HG03039 (cell line): ENCODE measurements at regions not wholly inside any gene's neighbourhood (a gene's known extent, or its start where the extent isn't known, plus 50 kb on each side); places are given as distances from the start of the nearest gene placed in this dataset.

ENCODE experiments used
- ATAC-seq: cut with Tn5 transposase; IDR thresholded peaks from one replicate; pipeline ENCODE4 v1.9.1; 2021; ENCODE audit warnings: mild to moderate bottlenecking, moderate library complexity; ENCODE audit not compliant: unreplicated experiment

DNA sequence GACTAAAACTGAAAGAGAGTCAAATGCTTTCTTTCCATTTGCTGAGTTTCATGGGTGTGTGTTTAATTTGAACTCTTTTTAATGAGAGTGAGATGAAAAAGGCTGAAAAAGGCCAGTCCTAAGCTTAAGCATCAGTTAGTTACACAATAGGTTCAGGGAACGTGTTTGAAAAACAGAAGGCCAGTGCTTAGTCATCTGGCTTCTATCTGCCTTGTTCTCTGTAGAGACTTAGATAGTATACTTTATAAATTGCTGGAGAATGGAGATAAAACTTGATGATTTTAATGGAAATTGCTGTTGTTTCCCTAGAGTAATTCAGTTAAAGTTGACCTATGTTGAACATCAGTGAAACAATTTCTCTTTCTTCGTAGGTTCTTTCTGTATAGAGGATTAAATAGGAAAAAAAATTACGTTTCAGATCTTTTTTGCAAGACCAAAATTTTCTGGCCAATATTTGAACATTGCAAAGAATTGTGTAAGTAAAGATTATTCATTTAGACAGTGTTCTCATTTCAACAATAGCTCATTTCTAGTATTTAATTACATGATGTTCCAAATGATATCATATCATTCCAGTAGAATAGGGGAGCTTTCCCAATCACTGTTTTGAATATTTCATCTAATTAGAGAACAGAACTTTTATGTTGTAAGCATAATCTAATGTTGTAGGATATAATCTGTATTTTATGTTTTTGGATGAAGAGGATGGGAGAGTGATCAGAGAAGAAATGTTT lies 1088.8 kb downstream of the ADGRL3 start:
- no peak for ATAC-seq

DNA sequence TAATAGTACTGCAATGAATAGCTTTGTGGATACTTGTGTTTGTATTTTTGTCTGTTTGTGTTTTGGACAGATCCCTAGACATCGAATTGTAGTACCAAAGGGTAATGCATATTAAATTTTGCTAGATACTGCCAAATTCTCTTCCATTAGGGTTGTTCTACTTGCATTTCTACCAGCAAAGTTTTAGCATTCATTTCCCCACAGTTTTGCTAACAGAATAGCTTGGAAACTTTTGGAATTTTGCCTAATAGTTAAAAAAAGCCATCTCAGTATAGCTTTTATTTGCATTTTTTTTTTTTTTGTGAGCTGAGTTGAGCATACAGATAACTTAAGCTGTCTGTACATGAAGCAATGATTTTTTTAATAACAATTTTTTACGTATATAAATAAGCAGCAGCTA lies 1084.9 kb downstream of the ADGRL3 start:
- ATAC-seq: no peak

DNA sequence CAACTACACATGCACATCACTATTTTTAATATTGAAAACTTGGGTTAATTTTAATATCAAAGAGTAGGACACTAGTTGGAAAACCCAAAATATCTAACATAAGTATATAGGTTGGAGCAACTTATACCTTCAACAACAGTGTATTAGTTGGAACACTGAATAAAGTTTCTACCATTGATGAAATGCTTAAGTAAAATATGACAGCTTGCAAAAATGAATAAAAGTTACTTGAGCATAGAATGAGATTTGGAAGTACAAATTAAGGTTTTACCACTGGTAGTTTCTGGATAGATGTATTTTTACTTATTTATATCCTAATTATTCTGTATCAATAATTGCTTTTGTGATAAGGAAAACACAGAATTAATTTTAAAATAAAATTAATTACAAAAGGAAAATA lies 1079.6 kb downstream of the ADGRL3 start:
- no peak for ATAC-seq

DNA sequence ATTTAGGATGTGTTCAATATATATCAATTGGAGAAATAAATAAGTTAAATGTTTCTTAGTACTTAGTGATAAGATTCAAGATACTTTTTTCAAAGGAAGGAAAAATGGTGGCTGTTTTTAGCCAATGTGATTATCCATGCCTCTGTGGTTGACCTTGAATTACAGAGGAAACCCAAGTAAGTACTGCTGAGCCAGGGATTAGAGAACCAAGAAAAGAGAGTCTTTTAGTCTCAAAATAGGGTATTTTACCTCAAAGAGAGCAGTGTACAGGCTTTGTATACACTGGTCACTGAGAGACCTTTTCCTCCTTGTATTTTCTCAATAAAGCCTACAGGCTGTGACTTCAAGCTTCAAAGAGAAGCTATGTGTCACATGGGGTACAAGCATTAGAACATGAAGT lies 1075.3 kb downstream of the ADGRL3 start:
- no peak for ATAC-seq

DNA sequence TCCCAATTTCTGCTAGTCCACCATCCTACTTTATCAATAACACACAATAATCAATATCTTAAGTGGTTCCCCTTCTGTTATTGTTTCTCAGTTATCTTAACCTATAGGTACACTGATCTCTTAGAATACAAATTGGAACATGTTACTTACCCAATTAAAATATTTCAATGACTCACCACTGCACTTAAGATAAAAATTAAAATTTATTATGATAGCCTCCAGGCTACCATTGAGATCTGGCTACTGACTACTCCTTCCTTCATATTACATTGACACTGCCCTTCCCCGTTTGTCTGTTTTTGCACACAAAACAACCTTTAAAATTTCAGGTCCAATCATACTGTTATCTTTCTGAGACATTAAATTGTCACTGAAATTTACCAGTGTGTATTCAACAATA lies 1074.7 kb downstream of the ADGRL3 start:
- no peak for ATAC-seq

DNA sequence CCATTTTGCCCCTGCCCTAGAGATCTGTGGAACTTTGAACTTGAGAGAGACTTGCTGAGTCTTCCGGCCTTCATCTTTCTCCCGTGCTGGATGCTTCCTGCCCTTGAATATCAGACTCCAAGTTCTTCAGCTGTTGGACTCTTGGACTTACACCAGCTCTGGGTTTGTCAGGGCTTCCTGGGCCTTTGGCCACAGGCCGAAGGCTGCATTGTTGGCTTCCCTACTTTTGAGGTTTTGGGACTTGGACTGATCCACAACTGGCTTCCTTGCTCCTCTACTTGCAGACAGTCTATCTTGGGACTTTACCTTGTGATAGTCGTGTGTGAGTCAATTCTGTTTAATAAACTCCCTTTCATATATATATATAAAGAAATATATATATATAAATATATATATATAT lies 1071.0 kb downstream of the ADGRL3 start:
- ATAC-seq: no peak

DNA sequence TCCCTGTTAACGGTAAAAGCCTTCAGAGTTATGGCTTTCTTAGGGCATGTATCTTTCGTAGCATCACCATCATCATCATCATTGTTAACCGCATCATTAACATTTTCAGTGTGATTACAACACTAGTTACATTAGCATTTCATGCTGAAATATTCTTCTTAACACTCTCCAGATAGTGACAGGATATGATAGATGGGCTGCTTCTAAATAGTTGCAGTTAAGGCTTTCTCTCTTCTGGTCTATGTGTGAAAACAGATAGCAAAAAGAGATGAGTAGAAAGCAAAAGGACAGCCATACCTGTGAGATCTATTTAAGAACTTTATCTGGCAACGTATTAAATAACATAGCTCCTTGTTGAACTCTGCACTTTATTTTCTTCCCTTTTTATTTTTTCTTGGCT lies 1069.8 kb downstream of the ADGRL3 start:
- no peak for ATAC-seq

DNA sequence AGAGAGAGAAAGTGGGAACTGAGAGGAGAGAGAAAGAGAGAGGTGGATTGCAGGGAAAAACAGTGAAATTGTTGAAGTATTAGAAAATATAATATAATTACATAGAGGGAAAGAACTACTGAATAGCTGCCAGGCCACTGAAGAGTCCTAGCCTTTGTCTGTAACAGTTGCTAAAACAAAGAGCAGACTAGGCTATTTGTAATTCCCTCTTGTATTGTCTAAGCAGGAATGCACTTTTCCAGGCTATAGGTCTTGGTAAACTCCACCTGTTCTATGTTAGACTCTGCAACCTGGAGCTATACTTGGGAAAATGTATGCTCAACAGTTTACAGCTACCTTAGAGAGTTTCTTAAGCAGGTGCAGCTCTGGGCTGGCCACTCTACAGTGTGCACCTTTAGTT lies 1063.3 kb downstream of the ADGRL3 start:
- no peak for ATAC-seq

DNA sequence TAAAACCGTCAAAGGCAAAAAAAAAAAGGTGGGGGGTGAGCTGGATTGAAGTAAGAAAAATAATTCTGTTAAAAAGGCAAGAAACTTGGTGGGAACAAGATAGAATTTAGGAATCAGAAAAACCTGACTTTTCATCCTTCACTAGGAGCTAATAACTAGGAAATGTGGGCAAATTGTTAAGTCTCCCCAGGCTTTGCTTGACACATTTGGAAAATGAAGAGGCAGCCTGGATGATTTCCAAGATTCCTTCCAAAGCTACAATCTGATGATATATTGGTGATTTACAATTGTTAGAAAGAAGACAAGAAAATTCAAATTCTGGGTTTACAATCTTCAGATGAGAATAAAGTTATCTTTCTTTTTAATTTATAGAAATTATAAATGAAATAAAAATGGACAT lies 1062.5 kb downstream of the ADGRL3 start:
- no peak for ATAC-seq

DNA sequence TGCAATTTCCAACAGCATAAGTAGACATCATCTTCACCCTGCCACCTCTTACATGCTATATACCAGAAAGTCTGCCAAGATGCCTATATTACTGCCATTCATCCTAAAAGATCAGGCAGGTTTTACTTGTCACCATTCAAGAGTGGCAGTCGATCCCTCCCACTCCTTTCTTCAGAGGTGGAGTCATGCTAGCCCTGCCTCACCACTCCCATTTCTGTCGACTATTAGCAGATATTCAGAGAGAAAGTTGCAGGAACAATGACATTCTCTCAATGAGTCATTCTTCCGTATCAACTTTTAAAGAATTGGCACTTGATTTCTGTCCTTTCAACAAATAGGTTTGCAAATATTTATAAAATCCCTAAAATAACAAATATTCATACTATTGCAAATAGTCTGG lies 1060.1 kb downstream of the ADGRL3 start:
- no peak for ATAC-seq

DNA sequence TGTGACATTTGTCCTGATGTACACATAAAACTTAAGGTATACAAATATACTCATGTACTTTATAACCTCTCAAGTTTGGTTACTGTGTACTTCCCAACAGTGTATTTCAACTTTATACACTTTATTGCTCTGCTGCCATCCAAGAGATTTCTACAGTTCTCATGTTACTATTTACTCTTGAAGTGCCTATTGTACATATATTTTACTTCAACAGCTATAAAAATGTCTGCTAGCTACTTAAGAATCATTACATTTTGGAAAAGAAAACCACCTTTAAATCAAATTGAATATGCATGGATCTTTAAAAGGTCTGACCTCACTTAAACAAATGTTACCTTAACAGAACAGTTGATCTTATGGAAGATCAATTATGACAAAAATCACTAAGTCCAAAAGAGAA lies 1056.4 kb downstream of the ADGRL3 start:
- ATAC-seq: no peak

DNA sequence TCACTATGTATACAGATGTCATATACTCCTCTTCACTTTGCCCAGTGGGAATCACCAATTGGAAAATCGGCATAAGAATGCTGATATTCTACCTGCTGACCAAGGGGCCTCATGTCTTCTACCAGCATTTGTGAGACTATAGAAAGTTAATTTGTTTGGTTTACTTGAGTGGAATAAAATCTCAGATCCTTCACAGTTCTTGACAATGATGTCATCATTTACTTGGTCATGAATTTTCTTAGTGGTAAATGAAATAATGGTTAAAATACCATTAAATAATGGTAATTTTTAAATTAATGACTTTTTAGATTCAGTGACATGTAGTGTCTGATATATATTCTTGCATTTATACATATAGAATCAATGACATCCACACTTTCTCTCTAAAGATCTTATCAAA lies 1052.6 kb downstream of the ADGRL3 start:
- ATAC-seq: no peak

DNA sequence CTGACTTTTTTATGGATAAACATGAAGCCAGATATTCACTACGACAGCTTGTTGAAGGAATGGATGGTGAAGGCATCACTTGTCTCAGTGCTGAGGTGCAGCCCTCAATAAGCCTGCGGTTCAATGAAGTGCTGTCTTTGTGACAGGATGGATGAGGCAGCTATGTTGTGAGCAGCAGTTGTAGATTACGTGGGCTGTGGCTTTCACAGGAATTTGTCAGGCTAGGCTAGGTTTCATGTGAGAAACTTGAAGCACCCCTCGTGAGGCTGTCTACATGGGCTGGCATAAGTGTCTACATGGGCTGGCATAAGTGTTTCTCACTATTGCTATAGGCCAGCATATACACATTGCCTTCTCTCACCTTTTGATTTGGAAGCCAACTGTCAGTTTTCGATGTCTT lies 1050.0 kb downstream of the ADGRL3 start:
- no peak for ATAC-seq

DNA sequence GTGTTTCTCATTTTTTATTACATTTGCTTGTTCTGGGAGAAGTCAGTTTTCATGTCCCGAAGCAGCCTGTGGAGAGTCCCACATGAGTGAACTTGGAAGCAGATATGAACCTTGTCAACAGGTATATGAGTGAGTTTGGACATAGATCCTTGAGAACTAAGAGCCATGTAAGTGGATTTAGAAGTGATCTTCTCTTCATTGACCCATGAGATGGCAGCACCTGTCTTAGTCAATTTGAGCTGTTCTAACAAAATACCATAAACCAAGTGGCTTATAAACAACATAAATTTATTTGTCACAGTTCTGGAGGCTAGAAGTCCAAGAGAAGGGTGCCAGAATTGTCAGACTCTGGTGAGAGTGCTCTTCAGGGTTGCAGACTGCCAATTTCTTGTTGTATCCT lies 1043.8 kb downstream of the ADGRL3 start:
- no peak for ATAC-seq

DNA sequence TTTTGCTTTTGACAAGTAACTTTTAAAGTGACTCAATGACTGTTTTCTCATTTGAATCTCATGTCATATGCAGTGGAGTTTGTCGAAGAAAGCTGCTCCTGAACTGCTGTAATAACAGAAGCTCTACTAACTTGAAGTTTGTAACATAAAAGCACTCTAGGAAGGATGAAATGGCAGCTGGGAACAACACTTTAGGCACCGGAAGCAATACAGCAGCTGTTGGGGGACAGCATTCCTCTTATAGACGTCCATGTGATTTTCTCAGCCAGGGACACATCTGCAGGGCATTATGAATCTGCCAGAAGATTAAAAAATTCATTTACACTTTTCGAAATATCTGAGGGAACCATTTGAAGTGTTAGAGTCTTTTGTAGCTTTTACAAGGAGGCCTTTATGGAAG lies 1035.8 kb downstream of the ADGRL3 start:
- no peak for ATAC-seq

DNA sequence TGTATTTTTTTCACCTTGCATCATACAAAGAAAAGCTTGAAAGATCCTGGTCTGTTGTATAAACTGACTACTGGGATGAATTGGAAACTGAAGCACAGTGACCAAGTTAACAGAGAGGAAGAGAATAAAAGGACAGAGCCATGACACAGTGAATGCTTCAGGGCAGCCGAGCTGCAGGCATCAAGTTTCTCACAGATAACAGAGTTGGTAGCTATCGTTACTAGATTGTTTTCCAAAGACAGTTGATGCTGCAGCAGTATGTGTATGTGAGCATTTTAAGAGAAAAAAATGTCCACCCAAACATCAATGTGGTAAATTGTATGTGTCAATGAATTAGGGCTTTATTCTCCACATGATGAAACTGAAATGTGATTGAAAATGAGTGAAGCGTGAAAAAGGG lies 1032.7 kb downstream of the ADGRL3 start:
- ATAC-seq: no peak

DNA sequence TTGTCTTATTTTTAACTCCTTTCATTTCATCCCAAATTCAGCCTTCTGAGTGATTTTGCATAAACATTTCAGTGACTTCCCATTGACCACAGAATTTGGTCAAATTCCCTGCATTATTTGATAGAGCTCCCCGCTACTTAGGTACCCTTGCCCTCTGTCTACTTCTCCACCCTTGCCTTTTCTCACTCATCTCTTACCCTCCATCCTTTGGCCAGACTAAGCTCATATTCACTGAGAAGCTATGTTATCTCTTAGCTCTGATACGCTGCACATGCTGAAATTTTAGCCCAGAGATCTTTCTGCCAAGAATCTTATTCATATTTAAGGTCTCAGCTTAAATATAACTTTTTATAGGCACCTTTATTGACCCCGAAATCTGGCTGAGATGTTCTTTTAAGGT lies 1031.9 kb downstream of the ADGRL3 start:
- ATAC-seq: no peak

DNA sequence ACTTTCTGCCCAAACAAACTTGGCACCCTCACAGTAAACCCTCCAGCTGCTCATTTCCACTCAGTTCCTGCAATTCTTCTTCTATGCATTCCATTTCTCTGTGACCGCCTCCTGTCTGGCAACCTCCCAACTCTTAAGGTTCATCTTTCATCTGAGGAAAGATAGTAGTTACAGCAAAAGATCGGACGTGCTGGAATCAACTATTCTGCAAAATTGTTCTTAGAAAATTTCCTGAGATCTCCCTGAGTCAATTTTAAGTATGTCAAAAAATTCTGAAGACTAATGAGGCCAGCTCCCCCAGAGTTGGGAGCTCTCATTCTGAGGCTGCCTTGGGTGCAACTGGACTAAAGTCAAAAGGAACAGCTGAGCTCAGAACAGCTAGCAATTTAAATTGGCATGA lies 1026.0 kb downstream of the ADGRL3 start:
- no peak for ATAC-seq

DNA sequence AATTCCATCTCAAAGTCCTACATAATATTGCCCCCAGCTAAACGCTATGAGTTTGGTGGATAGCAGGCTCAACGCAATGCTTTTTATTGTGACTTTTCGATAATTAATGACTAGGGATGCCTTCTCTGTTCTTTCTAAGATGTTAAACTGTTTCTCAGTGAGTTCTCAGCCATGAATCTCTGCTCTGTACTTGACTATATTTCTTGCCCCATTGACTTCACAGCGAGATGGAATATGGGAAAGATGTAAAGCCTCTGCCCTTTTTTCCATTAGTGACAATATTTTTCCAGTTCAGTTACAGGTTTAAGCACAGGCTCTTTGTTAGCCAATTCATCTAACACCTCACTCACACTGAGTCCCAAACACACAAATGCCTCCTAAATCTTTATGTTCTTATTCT lies 1022.0 kb downstream of the ADGRL3 start:
- no peak for ATAC-seq

DNA sequence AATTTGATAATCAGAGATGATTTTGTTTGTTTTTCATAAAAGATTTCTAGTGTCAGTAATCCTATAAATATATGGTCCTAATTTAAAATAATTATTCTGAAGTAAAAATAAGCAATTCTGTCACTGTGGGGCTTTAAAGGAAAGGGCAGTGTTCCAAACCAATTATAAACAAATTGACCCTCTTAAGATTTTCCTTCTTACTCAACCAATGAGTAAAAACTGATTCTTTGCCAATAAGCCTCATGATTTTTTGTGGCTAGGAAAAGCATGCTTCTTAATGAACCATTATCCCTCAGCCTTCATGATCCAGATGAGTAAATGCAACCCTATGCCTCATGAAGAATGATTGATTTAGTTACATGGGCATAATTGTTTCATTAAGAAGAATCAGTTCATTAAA lies 1010.4 kb downstream of the ADGRL3 start:
- ATAC-seq: no peak

DNA sequence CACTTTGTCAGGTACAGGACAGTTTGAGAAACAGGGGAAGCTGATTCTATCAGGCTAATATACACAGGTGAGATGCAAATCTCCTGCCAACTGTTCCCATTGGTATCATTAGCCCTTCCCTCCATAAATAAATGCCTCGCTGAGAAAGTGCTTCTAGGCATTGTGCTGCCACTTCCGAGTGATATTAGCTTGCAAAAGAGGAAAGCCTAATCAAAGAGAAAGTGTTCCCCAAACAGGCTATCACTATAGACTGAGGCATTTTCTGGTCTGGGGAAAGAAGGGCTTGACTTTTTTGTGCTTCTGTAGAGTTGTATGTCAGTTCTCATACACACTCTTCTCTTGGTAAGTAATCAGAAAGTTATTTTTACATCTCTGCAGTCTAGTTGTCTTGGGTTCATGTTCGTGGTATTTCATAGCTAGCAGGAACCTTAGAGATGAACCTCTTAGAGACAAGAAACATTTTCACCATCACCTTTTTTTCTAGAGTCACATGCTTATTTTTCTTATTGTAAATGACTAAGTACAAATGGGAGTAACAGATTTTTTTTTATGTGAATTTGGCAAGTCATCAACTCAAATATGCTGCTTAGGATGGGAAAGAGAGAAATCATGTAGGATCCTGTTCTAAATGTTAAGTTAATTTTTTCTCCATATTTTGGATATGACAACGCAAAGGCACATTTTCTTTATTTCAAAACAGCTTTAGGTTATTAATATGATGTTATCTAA lies 1009.8 kb downstream of the ADGRL3 start:
- no peak for ATAC-seq

DNA sequence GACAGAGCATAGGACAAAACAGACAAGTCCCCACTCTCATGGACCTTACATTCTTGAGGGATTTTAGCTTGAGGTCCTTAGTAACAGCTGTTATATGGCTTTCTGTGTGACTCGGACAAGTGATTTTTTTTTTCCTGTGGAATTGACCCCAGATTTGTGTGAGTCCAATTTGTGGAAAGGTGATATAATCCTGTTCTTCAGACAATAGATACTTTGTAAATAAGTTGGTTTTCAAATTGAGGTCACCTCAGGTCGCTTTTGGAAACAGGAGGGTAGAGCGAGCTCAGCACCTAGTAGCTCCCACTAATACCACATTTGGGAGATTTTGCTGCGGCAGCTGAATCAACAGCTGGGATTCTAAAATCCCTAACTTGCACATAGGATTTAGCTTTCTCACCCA lies 1008.8 kb downstream of the ADGRL3 start:
- ATAC-seq: no peak

DNA sequence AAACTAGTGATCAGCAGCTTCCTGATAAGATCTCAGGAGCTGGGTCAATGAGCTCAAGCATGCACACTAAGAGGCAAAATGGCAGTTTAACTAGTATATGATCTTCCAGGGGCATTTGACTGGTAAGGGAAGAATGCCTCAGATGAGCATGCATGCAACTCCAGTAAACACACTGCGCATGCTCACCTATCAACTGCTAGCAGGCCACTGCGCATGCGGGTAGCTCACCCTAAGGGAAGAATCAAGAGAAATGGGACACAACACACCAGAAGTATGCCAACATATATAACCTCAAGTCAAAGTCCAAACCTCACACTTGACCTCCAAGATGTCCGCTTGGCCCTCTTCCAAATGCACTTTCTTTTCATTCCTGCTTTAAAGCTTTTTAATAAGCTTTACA lies 1004.0 kb downstream of the ADGRL3 start:
- ATAC-seq: no peak
